HG03575 (cell line): ENCODE measurements at regions not wholly inside any gene's neighbourhood (a gene's known extent, or its start where the extent isn't known, plus 50 kb on each side); places are given as distances from the start of the nearest gene placed in this dataset.
"Not testable (repeated sequence)": the region's sequence is repeated elsewhere in the genome, so short reads cannot be mapped to it uniquely, and the experiment has no call there.

ENCODE experiments used
- ATAC-seq: cut with Tn5 transposase; IDR thresholded peaks from one replicate; pipeline ENCODE4 v1.9.1; 2021; ENCODE audit not compliant: unreplicated experiment, insufficient number of reproducible peaks, low FRiP score; ENCODE audit errors: extremely low read depth

- no peak for ATAC-seq
Measured at GRCh38 chr21:14740692-14741091, 194.6 kb upstream of the SAMSN1 start.

GRCh38 chr21:14740116-14740515 lies 194.0 kb upstream of the SAMSN1 start:
- no peak for ATAC-seq

GRCh38 chr21:14739590-14739989 lies 193.5 kb upstream of the SAMSN1 start:
- ATAC-seq: no peak

- ATAC-seq: not testable (repeated sequence)
Measured at GRCh38 chr21:14738576-14738975, 192.5 kb upstream of the SAMSN1 start.

- no peak for ATAC-seq
Measured at GRCh38 chr21:14737922-14738321, 191.8 kb upstream of the SAMSN1 start.

GRCh38 chr21:14737284-14737691 lies 191.2 kb upstream of the SAMSN1 start:
- no peak for ATAC-seq

- ATAC-seq: no peak
Measured at GRCh38 chr21:14736672-14737071, 190.6 kb upstream of the SAMSN1 start.

- ATAC-seq: no peak
Measured at GRCh38 chr21:14736162-14736561, 190.0 kb upstream of the SAMSN1 start.

GRCh38 chr21:14734833-14735232 lies 188.7 kb upstream of the SAMSN1 start:
- ATAC-seq: no peak

- no peak for ATAC-seq
Measured at GRCh38 chr21:14734191-14734590, 188.1 kb upstream of the SAMSN1 start.

GRCh38 chr21:14725219-14725618 lies 179.1 kb upstream of the SAMSN1 start:
- no peak for ATAC-seq

- no peak for ATAC-seq
Measured at GRCh38 chr21:14722841-14723483, 176.8 kb upstream of the SAMSN1 start.

- no peak for ATAC-seq
Measured at GRCh38 chr21:14720237-14720636, 174.1 kb upstream of the SAMSN1 start.

GRCh38 chr21:14718951-14719350 lies 172.8 kb upstream of the SAMSN1 start:
- no peak for ATAC-seq

- ATAC-seq: no peak
Measured at GRCh38 chr21:14716761-14717396, 170.8 kb upstream of the SAMSN1 start.

GRCh38 chr21:14713109-14713508 lies 167.0 kb upstream of the SAMSN1 start:
- ATAC-seq: no peak

GRCh38 chr21:14712121-14712715 lies 166.1 kb upstream of the SAMSN1 start:
- ATAC-seq: no peak

GRCh38 chr21:14711287-14711686 lies 165.2 kb upstream of the SAMSN1 start:
- no peak for ATAC-seq

GRCh38 chr21:14707511-14708020 lies 161.5 kb upstream of the SAMSN1 start:
- ATAC-seq: no peak
